ACC112 (cell line): ENCODE measurements at regions not wholly inside any gene's neighbourhood (a gene's known extent, or its start where the extent isn't known, plus 50 kb on each side); places are given as distances from the start of the nearest gene placed in this dataset.

Experiments
- H2AFZ ChIP-seq: fragments of 200-600 bp; sonication (generic); one replicate; pipeline ENCODE4 v1.6.0; 2017; ENCODE audit warnings: antibody characterized with exemption, low read length; ENCODE audit not compliant: unreplicated experiment
- H3K27ac ChIP-seq: fragments of 200-600 bp; sonication (generic); 2 replicates; pipeline ENCODE4 v1.5.1; 2014; ENCODE audit warnings: low read depth, mild to moderate bottlenecking, antibody characterized with exemption, low read length, moderate library complexity
- H3K27me3 ChIP-seq: fragments of 200-600 bp; sonication (generic); 2 replicates; pipeline ENCODE4 v1.6.1; 2014; ENCODE audit warnings: mild to moderate bottlenecking, antibody characterized with exemption, low read length, moderate library complexity, mixed read lengths; ENCODE audit not compliant: insufficient read depth
- H3K36me3 ChIP-seq: fragments of 200-600 bp; sonication (generic); 2 replicates; pipeline ENCODE4 v1.6.1; 2016; ENCODE audit warnings: mild to moderate bottlenecking, antibody characterized with exemption, low read length, moderate library complexity, mixed read lengths; ENCODE audit not compliant: insufficient read depth
- H3K4me1 ChIP-seq: fragments of 200-600 bp; sonication (generic); one replicate; pipeline ENCODE4 v1.6.1; 2016; ENCODE audit warnings: low read length, mixed read lengths; ENCODE audit not compliant: insufficient read depth, unreplicated experiment, control insufficient read depth
- H3K4me3 ChIP-seq: fragments of 200-600 bp; sonication (generic); 2 replicates; pipeline ENCODE4 v1.5.1; 2014; ENCODE audit warnings: mild to moderate bottlenecking, low read depth, low read length
- H3K79me2 ChIP-seq: fragments of 200-600 bp; sonication (generic); one replicate; pipeline ENCODE4 v1.6.0; 2016; ENCODE audit warnings: low read length; ENCODE audit not compliant: control insufficient read depth, unreplicated experiment, insufficient read depth

- peaks cover 5% of the 10 kb centered on the region for H3K4me1 ChIP-seq
Measured at GRCh38 chr6:109229536-109229935, 134.2 kb downstream of the CEP57L1 start.

GRCh38 chr6:109227646-109228045 is 132.3 kb downstream of the CEP57L1 start:
- Histone ChIP-seq H3K36me3 (no peaks in the 10 kb centered on the region), H3K4me1 (peaks cover 5% of the 10 kb centered on the region), H2AFZ (no peak overlapping the region), H3K79me2 (no peaks in the 10 kb centered on the region), H3K27me3 (no peaks in the 10 kb centered on the region), H3K4me3 (no peak overlapping the region), H3K27ac (no peak overlapping the region)

More at GRCh38 chr6:109229536-109229935, 134.2 kb downstream of the CEP57L1 start:
- Histone ChIP-seq H3K79me2 (no peaks in the 10 kb centered on the region), H3K27me3 (no peaks in the 10 kb centered on the region), H3K27ac (no peak overlapping the region), H2AFZ (no peak overlapping the region), H3K36me3 (no peaks in the 10 kb centered on the region), H3K4me3 (no peak overlapping the region)

DNA sequence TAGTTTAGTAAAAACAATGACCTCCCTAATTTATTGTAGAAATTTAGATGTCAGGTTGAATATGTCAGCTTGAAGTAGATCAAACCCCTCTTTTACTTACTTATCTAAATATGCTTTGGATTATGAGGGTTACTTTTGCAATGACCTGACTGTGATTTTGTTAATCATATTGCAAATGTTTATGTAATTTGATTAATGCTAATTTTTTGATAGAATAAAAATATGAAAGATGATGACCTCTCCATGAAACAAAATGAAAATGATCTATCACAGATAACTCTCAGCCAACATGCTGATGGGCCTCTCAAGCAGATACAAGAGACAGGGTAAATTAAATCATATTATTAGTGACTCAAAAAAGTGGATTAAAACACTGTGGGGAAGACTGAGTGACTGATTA is 131.0 kb downstream of the CEP57L1 start:
- Histone ChIP-seq H3K79me2 (no peaks in the 10 kb centered on the region), H3K4me1 (no peaks in the 10 kb centered on the region), H3K4me3 (no peak overlapping the region), H3K27me3 (no peaks in the 10 kb centered on the region), H3K27ac (no peak overlapping the region), H2AFZ (no peak overlapping the region), H3K36me3 (no peaks in the 10 kb centered on the region)

- Histone ChIP-seq H3K36me3 (no peaks in the 10 kb centered on the region), H3K27ac (no peak overlapping the region), H3K27me3 (no peaks in the 10 kb centered on the region), H3K79me2 (no peaks in the 10 kb centered on the region), H3K4me3 (no peak overlapping the region), H2AFZ (no peak overlapping the region), H3K4me1 (no peaks in the 10 kb centered on the region)
Measured at GRCh38 chr6:109225946-109226345, 130.6 kb downstream of the CEP57L1 start.

DNA sequence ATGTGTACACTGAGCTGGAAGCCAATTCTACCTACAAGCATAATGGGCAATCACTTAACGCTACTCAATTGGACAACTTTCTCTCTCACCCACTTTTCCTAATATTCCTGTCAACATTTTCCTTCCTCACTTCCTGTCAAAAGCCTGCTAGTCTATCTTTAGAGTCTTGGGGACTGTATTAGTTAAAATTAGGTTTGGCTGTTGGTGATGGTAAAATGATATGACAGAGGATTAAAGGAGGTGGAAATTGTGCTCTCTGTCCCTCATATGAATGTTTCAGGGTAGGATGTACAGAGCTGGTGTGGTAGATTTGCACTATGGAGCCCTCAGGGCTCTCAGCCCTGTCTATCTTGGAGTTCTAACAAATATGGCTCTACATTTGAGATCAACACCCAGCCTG is 129.7 kb downstream of the CEP57L1 start:
- H3K4me3 ChIP-seq = no peak overlapping the region
- H3K27me3 ChIP-seq = no peaks in the 10 kb centered on the region
- no peak overlapping the region for H3K27ac ChIP-seq
- no peaks in the 10 kb centered on the region for H3K79me2 ChIP-seq
- H2AFZ ChIP-seq = no peak overlapping the region
- no peaks in the 10 kb centered on the region for H3K4me1 ChIP-seq
- H3K36me3 ChIP-seq = no peaks in the 10 kb centered on the region

- no peaks in the 10 kb centered on the region for H3K36me3 ChIP-seq
- H3K27ac ChIP-seq = no peak overlapping the region
- no peaks in the 10 kb centered on the region for H3K4me1 ChIP-seq
- no peaks in the 10 kb centered on the region for H3K79me2 ChIP-seq
- no peak overlapping the region for H2AFZ ChIP-seq
- H3K4me3 ChIP-seq = no peak overlapping the region
- H3K27me3 ChIP-seq = no peaks in the 10 kb centered on the region
Measured at GRCh38 chr6:109224107-109224875, 129.0 kb downstream of the CEP57L1 start.

GRCh38 chr6:109222848-109223247 is 127.5 kb downstream of the CEP57L1 start:
- no peak overlapping the region for H3K27ac ChIP-seq
- peaks cover 6% of the 10 kb centered on the region for H3K27me3 ChIP-seq
- H3K4me1 ChIP-seq = no peaks in the 10 kb centered on the region
- H3K36me3 ChIP-seq = no peaks in the 10 kb centered on the region
- no peak overlapping the region for H2AFZ ChIP-seq
- no peak overlapping the region for H3K4me3 ChIP-seq
- no peaks in the 10 kb centered on the region for H3K79me2 ChIP-seq

DNA sequence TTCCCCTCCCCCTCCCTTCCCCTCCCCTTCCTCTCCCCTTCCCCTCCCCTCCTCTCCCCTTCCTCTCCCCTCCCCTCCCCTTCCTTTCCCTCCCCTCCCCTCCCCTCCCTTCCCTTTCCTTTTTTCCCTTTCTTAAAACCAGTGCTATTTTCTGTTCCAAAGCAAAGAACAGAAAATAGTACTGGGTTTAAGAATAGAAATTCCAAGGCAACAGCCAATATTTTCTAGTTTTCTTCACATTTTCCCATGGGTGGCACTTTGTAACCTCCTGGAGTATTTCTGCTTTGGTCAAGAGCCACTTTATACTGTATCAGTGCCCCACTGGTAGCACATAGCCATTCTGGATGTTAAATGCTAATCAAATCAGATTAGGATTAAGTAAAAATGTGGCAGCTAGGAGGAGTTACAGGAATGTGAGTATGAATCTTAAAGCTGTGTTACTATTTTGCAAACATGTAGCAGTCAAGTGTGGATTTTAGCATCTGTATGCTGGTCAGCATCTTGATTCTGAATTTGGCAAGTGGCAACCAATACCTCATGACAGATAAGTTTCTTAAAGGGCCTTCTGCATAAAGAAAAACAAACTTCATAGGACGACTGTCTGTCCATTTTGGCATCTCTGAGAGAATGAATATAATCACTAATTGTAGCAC is 126.4 kb downstream of the CEP57L1 start:
- H3K27me3 ChIP-seq = peaks cover 14% of the 10 kb centered on the region
- H3K36me3 ChIP-seq = no peaks in the 10 kb centered on the region
- H3K4me3 ChIP-seq = no peak overlapping the region
- H3K79me2 ChIP-seq = no peaks in the 10 kb centered on the region
- H3K4me1 ChIP-seq = no peaks in the 10 kb centered on the region
- H3K27ac ChIP-seq = no peak overlapping the region
- H2AFZ ChIP-seq = no peak overlapping the region
